KG1 (cell line): ENCODE measurements at regions not wholly inside any gene's neighbourhood (a gene's known extent, or its start where the extent isn't known, plus 50 kb on each side); places are given as distances from the start of the nearest gene placed in this dataset.

Source experiments
- DNase-seq: peaks from one replicate; lab custom pipeline; 2025; lab: John Stamatoyannopoulos, UW

- DNase-seq: no peak
These were observed 470.2 kb upstream of the ADGRL2 start for GRCh38 chr1:81330521-81330920.

DNA sequence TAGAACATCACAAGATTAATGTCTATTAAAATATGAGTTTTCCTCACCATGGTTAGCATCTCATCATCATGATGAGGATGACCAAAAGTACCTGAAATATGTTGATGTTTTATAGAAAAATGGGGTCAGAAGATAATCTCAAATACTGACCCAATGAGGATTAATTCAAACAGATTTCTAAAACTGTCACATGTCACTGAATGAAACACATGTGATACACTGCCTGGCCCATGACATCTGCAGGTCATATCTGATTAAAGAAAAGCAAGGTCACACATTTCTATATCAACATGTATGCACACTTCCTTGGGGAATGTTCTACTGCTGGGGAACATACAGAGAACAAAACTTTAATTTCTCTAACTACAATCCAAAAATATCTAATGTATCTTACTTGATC lies 470.6 kb upstream of the ADGRL2 start:
- DNase-seq: no peak

DNA sequence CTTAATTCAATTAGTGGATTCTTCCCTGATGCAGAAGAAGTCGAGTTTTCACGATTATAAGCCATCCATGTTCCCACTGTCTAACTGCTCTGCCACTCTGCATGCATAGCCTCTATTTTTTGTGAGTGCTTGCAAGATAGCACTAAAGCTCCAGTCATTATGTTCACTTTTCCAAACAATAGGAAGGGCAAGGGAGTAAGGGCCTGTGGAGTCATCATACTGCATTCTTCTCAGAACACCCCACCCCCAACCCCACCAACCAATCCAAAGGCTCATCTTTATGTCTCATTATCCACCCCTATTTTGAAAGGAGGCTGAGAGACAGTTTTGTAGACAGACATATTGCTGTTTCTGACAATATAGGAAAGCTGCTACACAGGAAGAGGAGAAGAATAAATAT lies 471.7 kb upstream of the ADGRL2 start:
- no peak for DNase-seq

GRCh38 chr1:81327743-81328142 lies 473.0 kb upstream of the ADGRL2 start:
- DNase-seq: no peak

DNA sequence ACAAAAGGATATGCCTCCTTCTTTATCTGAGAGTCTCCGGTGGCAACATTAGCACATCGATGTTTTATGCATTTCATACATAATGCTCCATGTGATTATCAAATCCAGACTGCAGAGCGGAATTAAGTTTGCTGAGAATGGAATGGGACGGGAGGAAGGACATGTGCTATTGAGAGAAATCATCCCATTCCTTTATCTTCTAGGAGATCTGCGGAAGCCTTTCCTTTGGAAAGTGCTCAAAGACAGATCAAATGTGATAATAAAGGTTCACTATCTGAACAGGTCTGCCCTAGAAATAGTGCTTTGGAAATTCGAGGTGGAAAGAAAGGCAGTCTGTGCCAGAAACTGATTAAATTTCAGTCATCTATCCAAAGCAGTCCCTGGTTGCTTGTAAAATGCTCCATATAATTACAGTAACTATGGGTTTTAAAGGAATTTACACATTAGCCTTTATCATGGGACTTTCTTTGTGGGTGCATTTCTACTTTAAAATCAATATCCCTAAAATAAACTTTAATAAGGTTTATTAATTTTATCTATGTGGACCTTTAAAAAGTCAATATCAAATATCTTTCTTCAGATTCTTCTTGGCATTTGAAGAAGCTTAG lies 473.5 kb upstream of the ADGRL2 start:
- DNase-seq: no peak

DNA sequence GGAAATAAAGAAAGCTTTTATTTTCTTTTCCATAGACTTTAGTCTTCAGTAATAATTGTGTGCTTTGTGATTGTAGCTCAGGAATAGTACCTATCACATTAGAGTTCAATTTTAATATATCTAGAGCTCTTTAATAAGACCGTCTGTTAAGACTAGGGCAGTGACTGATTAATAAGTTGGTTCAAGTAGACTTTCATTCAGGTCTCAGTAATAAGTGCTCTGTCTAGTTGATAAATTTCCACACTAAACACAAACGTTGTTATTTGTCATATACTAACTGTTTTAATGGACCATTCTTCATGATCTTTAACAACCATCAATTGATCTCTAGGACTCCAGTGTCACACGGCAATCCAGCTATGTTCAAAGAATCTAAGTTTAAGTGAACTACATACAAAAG lies 474.5 kb upstream of the ADGRL2 start:
- DNase-seq: no peak

DNA sequence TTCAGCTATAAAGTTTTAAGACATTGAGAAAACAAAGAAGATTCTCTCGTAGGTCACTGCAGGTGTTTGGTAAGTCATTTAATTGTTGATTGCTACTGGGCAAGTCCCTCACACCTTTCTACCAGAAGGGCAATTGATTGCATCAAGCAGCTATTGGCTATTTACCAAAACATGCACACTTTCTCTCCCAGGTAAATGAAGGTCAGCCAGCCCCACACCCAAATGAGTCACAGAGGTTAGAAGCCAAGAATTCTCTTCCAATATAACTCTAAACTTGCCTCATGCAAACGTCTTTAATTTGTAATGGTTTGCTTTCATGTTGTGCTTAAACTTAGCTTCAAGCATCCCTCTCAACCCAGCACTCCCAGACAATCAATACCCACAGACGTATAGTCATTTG lies 475.3 kb upstream of the ADGRL2 start:
- no peak for DNase-seq

- no peak for DNase-seq
These were observed 476.9 kb upstream of the ADGRL2 start for GRCh38 chr1:81323862-81324261.

GRCh38 chr1:81317191-81317590 lies 483.5 kb upstream of the ADGRL2 start:
- no peak for DNase-seq

DNA sequence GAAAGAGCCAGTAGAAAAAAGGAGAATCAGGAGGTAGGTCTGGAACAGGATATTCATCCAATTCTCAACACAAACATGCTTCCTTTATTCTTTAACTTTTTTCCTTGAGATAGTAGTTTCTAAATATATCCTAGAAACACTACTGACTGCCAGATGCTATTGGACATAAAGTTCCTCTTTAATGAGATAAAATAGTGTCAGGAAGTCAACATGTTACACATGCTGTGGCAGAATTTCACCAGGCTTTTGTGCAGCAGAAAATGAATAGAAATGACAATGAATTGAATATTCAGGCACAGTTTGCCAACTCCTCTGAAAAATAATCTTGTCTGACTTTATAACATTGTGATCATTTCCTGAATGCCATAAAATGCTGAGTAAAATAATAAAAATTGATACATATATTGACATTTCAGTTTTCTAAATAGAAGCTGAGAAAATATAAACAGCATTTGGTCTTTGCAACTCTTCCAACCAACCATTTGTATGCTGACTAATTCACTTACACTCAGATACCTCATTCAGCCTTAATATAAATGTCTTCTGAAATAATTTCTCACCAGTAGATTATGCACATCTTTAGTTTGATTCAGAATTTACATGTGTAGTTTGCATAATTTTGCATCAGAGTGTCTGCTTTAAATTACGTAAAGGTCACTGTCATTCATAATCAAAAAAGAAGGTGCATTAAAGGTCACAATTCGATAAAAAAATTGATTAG lies 486.1 kb upstream of the ADGRL2 start:
- no peak for DNase-seq

DNA sequence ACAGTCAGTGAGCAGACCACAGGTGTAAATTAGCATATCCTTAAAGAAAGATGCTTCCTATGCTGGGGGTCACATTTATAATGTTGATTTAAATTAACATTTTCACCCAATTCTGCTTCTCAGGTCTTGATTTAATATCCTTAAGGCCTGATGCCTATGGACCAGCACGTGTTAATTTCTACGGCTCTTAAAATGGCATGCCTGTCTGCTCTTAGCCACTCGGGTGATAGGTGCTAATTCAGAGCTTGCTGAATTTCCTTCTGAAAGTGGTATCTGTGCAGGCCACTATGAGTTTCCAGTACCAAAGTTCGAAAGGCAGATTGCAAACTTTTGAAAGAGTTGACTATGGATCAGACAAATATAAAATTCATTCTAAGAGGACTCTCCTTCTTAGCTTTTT lies 487.4 kb upstream of the ADGRL2 start:
- no peak for DNase-seq

- DNase-seq: no peak
These were observed 488.4 kb upstream of the ADGRL2 start for GRCh38 chr1:81312272-81312754.

GRCh38 chr1:81310250-81310649 lies 490.5 kb upstream of the ADGRL2 start:
- no peak for DNase-seq

GRCh38 chr1:81308191-81308590 lies 492.5 kb upstream of the ADGRL2 start:
- DNase-seq: no peak

GRCh38 chr1:81307786-81308185 lies 492.9 kb upstream of the ADGRL2 start:
- DNase-seq: no peak

DNA sequence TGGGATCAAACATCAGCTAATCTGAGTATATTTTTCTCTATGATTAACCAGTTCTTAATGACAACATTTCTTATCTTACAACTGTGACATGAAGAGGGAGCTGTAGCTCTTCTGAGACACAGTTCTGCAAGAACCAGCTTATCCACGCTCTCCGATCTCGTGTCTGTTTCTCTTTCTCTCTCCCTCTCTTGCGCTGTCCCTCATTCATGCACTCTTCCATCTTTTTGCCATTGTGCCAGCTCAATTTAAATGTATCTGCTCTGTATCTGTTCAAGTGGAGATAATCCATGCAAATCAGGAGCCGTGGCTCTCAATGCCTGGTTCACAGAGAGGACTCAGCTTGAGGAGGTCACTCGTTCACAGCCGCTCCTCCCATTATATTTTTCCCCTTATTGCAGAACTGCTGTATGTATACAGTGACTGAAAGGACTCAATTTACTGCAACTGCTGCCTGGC lies 494.7 kb upstream of the ADGRL2 start:
- DNase-seq: peak; percentile 44

DNA sequence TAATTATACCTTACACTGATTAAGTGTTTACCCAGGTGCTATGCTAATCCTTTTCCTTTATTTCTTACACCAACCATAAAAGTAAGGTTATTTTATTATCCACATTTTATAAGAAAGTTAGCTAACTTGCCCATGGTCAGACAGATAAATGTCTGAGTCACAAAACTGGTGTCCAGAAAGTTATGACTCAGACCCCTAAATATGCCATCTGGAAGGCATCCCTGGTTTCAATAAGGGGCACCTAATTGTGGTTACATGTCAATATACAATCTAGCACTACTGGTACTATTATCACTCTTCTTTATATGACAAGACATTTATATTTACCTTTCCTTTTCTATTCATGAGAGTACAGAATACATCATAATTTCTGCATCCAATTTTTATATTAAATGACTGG lies 496.5 kb upstream of the ADGRL2 start:
- DNase-seq: no peak

GRCh38 chr1:81299892-81300291 lies 500.8 kb upstream of the ADGRL2 start:
- DNase-seq: no peak

- no peak for DNase-seq
These were observed 502.5 kb upstream of the ADGRL2 start for GRCh38 chr1:81298266-81298665.

GRCh38 chr1:81296601-81297000 lies 504.1 kb upstream of the ADGRL2 start:
- no peak for DNase-seq

GRCh38 chr1:81290326-81290725 lies 510.4 kb upstream of the ADGRL2 start:
- DNase-seq: no peak

DNA sequence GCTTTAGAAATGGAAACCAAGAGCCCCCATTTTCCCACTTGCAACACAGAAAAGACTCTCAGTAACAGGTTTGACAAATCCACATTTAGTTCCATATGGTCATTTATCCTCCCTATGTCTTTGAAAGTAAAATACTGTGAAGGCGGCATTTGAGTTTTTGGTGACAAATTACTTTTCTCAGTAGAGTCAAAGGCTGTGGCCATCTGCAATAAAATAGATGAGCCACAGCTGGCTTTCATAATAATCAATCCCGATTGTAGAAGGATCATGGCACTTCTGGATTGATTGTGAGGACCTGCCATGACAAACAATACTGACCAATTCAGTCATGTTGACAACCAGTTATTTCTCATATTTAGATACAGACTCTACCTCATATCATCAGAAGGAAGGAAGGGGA lies 512.0 kb upstream of the ADGRL2 start:
- DNase-seq: no peak

- DNase-seq: no peak
These were observed 513.2 kb upstream of the ADGRL2 start for GRCh38 chr1:81287411-81288080.
